GM23248 (cell line): ENCODE measurements at regions not wholly inside any gene's neighbourhood (a gene's known extent, or its start where the extent isn't known, plus 50 kb on each side); places are given as distances from the start of the nearest gene placed in this dataset.

Experiments used
- EZH2 ChIP-seq: fragments of 200-600 bp; sonication (generic); IDR thresholded peaks from 2 replicates; pipeline ENCODE4 v1.6.1; 2018; ENCODE audit warnings: antibody characterized with exemption, mild to moderate bottlenecking; ENCODE audit not compliant: insufficient read depth, poor library complexity, severe bottlenecking
- EZH2phosphoT487 ChIP-seq: fragments of 200-600 bp; sonication (generic); IDR thresholded peaks from 2 replicates; pipeline ENCODE4 v1.6.1; 2018; ENCODE audit warnings: antibody characterized with exemption, moderate library complexity, mild to moderate bottlenecking, low read depth; ENCODE audit not compliant: insufficient read depth

- TF ChIP-seq EZH2 (no peak), EZH2phosphoT487 (no peak)
Observed at GRCh38 chr14:42782754-42783153, 1176.1 kb downstream of the LRFN5 start.
